Urothelium cell line (cell line): ENCODE measurements at regions not wholly inside any gene's neighbourhood (a gene's known extent, or its start where the extent isn't known, plus 50 kb on each side); places are given as distances from the start of the nearest gene placed in this dataset.
"Not testable (repeated sequence)": the region's sequence is repeated elsewhere in the genome, so short reads cannot be mapped to it uniquely, and the experiment has no call there.

Source experiments
- DNase-seq: peaks from one replicate; pipeline ENCODE4 v3.0.0; 2011; ENCODE audit warnings: low spot score, mixed read lengths
- FAIRE-seq: peaks from 2 replicates; lab custom pipeline; 2011; peaks lifted over from hg19 to GRCh38; lab: Jason Lieb, UNC

- FAIRE-seq, result no peak
- DNase-seq, result no peak
These were observed 407.9 kb upstream of the MAN1A1 start for GRCh38 chr6:119757467-119757866.

GRCh38 chr6:119749335-119749734 is 399.8 kb upstream of the MAN1A1 start:
- FAIRE-seq (no peak), DNase-seq (no peak)

DNA sequence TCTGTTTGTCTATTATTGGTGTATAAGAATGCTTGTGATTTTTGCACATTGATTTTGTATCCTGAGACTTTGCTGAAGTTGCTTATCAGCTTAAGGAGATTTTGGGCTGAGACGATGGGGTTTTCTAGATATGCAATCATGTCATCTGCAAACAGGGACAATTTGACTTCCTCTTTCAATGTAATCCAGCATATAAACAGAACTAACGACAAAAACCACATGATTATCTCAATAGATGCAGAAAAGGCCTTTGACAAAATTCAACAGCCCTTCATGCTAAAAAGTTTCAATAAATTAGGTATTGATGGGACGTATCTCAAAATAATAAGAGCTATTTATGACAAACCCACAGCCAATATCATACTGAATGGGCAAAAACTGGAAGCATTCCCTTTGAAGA is 399.0 kb upstream of the MAN1A1 start:
- DNase-seq, FAIRE-seq: not testable (repeated sequence)

DNA sequence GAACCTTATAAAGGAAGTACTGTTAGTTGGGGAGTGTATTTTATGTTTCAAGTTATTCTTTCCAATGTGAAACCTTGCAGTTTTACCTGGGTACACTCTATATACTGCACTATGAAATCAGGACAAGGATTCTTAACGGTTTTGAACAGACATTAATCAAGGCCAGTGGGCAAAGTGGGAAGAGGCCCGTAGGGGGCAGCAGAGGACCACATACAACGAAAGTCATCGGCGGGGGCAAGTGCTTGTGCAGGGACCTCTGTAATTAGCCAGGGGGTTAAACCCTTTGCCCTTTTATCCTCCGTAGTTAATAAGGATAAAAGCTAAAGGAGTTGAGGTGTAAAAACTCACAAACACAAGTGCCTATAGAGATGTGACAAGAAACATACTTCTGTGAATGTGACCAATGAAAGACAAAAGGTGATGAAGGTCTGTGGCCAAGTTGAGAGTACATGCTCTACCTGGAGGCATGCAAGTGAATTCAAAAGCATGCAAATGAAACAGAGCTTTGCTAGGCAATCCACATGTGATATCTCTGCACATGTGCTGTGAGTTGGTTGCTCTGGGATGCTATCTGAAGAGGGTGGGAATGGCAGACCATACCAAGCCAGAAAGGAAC is 392.7 kb upstream of the MAN1A1 start:
- DNase-seq (peak; percentile 53), FAIRE-seq (peak; percentile 9)

DNA sequence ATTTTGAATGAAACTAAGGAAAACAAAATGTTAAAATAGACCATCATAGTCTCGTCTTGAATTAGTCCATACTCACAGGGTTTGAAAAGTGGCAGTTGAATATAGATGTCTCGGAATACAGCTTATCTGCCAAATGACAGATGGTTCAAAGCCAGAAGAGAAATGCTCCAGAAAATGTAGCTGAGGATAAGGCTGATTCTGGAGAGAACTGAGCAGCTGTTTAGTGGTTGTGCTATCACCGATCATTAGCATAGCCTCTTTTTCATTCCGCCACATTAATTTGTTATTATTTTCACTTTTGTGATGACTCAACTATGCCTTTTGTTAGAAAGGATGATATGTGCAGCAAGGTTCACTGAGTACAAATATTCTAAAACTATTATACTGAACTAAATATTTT is 390.2 kb upstream of the MAN1A1 start:
- DNase-seq (no peak), FAIRE-seq (no peak)

DNA sequence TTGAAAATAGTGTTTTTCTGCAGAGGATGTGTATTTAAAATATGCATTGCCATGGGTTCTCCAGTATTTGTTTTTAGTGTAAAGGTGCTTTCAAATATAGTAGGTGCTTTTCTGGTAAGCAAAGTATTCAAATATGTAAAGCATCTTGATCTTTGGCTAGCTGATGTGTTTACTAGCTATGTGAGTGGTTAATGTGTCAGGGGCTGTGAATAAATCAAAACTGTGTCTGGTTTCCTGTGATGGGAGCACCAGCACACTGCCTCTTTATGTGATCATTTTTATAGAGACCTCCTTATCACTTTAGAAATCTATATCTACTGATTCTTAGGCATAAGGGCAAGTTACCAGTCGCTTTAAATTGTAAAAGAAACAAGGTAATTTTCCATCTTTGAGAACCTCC is 388.9 kb upstream of the MAN1A1 start:
- DNase-seq (no peak), FAIRE-seq (no peak)

DNA sequence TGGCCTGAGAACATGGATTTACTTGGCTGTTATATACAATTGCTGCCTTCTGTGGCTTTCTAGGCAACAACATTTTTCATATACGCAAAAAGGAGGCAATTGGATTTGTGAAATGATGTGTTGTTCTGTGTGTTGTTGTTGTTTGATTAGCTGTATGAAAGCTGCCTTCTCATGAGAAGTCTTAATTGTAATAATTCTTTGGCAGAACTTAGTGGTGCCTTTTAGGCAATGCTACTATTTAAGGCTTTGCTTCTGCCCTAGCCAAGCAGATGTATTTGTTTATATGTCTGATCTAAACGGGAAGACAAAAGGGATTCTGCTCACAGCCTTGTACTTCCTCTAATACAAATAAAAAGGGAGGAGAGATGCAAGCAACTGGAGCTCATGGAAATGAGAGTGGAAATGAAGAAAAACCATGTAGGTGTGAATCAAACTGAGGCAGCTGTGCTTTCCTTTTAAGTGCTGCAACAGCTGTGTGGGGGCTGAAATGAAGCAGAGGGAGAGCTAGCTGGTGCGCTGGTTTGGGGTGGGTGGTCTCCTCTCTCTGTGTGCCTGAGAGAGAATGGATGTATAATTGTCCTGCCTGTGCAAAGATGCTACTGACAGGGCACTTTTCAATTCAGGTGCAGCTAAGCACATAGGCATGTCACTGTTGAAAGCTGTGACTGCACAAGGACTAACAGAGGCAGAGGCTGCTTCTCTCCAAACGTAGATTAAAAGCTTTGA is 386.9 kb upstream of the MAN1A1 start:
- FAIRE-seq (no peak), DNase-seq (no peak)

DNA sequence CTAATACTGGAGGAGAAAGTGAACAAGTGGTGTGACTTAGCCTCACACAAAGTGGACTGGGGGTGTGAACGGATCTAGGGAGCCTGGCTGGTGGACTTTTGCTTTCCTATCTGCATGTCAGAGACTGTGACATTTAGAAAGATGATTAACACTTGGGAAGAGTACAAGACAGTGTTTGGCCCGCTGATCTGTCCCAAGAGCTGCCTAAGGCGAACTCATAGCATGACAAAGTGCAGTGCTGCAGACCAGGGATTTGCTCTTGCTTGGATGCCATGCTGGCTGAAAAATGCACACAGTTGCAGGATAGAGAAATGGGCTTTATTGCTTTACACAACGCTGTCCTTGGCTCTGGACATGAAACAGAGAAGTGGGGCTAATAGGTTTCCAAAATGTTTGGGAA is 386.0 kb upstream of the MAN1A1 start:
- FAIRE-seq (no peak), DNase-seq (no peak)

- no peak for FAIRE-seq
These were observed 384.7 kb upstream of the MAN1A1 start for GRCh38 chr6:119734227-119734626.

DNA sequence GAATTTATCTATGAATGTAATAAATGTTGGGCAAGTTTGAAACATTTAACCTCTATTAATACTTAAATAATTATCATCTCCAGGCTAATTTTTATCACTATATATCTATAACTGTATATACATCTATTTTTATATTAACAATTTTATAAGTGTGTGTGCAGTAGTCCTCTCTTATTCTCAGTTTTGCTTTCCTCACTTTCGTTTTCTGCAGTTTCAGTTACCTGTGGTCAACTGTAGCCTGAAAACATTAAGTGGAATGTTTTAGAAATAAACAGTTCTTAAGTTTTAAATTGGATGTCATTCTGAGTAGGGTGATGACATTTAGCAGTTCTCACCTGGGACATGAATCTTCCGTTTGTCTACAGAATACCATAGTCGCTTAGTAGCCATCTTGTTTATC is 379.4 kb upstream of the MAN1A1 start:
- no peak for DNase-seq
- FAIRE-seq, result no peak

More at GRCh38 chr6:119734227-119734626, 384.7 kb upstream of the MAN1A1 start:
- no peak for DNase-seq

- no peak for FAIRE-seq
- DNase-seq, result no peak
These were observed 378.7 kb upstream of the MAN1A1 start for GRCh38 chr6:119728220-119728750.

DNA sequence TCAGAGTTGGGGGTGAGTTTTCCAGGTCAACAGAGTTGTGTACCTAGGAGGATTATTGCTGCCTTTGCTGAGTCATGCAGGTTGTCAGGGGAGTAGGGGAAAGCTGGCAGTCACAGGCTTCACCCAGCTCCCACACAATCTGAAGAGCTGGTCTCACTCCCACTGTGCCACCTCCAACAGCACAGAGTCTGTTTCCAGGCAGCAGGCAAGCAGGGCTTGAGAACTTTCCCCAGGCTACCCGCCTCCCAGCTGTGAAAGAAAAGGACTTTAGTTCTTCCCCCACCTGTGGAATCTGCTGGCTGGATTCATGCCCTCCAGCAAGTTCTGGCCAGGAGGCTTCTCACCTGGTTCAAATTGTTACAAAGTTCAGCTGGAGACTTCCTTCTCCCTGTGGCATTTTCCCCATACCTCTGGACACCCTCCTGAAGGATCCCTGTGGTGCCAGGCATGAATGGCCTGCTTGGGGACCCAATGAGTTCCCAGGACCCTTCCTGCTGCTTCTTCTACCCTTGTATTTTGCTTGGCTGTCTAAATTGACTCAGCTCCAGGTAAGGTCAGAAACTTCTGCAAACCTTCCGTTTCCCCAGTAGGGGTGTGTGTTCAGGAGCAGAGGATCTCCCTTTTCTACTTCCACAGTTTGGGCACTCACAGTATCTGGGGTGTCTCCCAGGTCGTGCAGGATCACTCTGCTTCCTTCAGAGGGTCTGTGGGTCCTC is 378.1 kb upstream of the MAN1A1 start:
- no peak for FAIRE-seq

DNA sequence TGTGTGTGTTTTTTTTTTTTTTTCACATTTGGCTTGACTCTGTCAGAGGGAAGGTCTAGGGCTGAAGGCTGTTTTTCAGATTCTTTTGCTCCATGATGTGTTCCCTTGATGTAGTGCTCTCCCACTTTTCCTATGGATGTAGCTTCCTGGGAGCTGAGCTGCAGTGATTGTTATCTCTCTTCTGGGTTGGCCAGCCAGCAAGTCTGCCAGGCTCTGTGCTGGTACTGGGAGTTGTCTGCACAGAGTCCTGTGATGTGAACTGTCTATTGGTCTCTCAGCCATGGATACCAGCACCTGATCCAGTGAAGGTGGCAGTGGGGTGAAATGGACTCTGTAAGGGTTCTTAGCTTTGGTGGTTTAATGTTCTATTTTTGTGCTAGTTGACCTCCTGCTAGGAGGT is 377.4 kb upstream of the MAN1A1 start:
- not testable (repeated sequence) for DNase-seq, FAIRE-seq

More for the DNA sequence above, 378.1 kb upstream of the MAN1A1 start:
- DNase-seq, result no peak

DNA sequence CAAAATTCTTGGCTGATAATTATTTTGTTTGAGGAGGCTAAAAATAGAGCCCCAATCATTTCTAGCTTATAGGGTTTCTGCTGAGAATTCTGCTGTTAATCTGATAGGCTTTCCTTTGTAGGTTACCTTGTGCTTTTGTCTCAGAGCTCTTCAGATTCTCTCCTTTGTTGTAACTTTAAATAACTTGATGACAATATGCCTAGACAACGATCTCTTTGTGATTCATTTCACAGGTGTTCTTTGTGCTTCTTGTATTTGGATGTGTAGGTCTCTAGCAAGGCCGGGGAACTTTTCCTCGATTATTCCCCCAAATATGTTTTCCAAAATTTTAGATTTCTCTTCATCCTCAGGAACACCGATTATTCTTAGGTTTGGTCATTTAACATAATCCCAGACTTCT is 376.5 kb upstream of the MAN1A1 start:
- FAIRE-seq (no peak), DNase-seq (no peak)

- DNase-seq, result no peak
- no peak for FAIRE-seq
These were observed 370.6 kb upstream of the MAN1A1 start for GRCh38 chr6:119720160-119720559.

GRCh38 chr6:119717942-119718341 is 368.4 kb upstream of the MAN1A1 start:
- no peak for DNase-seq

GRCh38 chr6:119716668-119717270 is 367.2 kb upstream of the MAN1A1 start:
- DNase-seq (no peak), FAIRE-seq (no peak)

More at GRCh38 chr6:119717942-119718341, 368.4 kb upstream of the MAN1A1 start:
- no peak for FAIRE-seq

GRCh38 chr6:119713903-119714302 is 364.3 kb upstream of the MAN1A1 start:
- no peak for DNase-seq
- no peak for FAIRE-seq

DNA sequence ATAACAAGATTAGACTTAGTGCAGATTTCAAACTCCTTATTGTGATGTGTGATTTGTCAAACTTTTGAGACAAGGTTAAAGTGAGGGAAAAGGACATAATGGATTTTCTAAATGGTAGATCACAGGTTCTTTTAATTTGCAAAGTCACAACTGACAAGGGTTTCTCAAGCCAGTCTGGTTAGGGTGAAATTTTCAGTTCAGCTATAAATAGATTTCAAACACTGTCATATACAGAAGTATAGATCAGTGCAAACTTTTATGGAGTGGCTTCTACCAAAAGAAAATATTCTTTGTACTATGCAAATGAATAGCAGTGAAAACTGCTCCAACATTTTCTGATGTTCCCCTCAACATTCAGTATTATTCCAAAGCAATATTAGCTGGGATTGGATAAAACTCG is 337.1 kb upstream of the MAN1A1 start:
- FAIRE-seq (no peak), DNase-seq (no peak)

DNA sequence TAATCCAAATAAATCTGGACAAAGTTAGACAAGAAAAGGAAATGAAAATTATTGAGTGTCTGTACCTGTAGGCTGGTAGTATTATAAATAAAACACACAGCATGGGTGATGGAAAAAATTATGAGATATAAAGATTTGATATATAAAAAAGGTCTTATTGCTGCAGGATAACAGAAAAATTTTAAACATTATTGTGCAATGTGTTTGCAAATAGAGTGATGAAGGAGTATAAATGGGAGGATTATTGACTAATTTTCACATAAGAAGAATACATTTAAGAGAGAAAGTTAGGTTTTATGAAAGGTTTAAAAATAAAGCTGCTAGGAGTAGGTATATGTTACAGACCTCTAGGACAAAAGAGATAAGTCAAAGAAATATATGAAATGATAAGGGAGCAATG is 336.7 kb upstream of the MAN1A1 start:
- no peak for FAIRE-seq
- no peak for DNase-seq

GRCh38 chr6:119683671-119684070 is 334.1 kb upstream of the MAN1A1 start:
- no peak for DNase-seq
- FAIRE-seq, result no peak
